Body of pancreas (tissue), 4 donors: ENCODE measurements at regions not wholly inside any gene's neighbourhood (a gene's known extent, or its start where the extent isn't known, plus 50 kb on each side); places are given as distances from the start of the nearest gene placed in this dataset.
"Not testable (repeated sequence)": the region's sequence is repeated elsewhere in the genome, so short reads cannot be mapped to it uniquely, and the experiment has no call there.

Source experiments
- ATAC-seq: fragments of 150-250 bp; one replicate; pipeline ENCODE4 v1.9.1; 2016
- DNase-seq, 4 donors: peaks; one replicate each; pipeline ENCODE4 v3.0.0-alpha.2; 2019
- H3K27ac ChIP-seq, 4 donors: fragments of 200-600 bp; sonication (generic); 1 replicate in 3 of 4; 2 replicates in 1 of 4; pipeline versions ENCODE4 v1.5.1 to v1.6.1; 2016 to 2019; ENCODE audit warnings: mild to moderate bottlenecking in 1 of 4, mixed read lengths in 1 of 4, moderate library complexity in 1 of 4
- H3K27me3 ChIP-seq, 2 donors: fragments of 200-600 bp; sonication (generic); one replicate each; pipeline ENCODE4 v1.6.0; 2016; ENCODE audit warnings: mild to moderate bottlenecking in 1 of 2
- H3K36me3 ChIP-seq, 2 donors: fragments of 200-600 bp; sonication (generic); replicated peaks in 1 of 2; 2 replicates each; pipeline ENCODE4 v1.5.1; 2016; ENCODE audit warnings: low read depth in 2 of 2; ENCODE audit not compliant: insufficient read depth in 1 of 2
- H3K4me1 ChIP-seq: fragments of 200-600 bp; sonication (generic); one replicate; pipeline ENCODE4 v1.6.0; 2016
- H3K4me3 ChIP-seq, 2 donors: fragments of 200-600 bp; sonication (generic); 1 replicate in 1 of 2; 2 replicates in 1 of 2; pipeline ENCODE4 v1.5.1; 2016 to 2019
- H3K9me3 ChIP-seq, 3 donors: fragments of 200-600 bp; sonication (generic); 1 replicate in 2 of 3; 2 replicates in 1 of 3; pipeline ENCODE4 v1.5.1; 2016
- CTCF ChIP-seq, 7 experiments: fragments of 450-650 bp in 4 of 7; fragments of 200-600 bp in 3 of 7; sonication (generic) in 3 of 7; IDR thresholded peaks; one replicate each; pipeline ENCODE4 v1.5.1; 2016 to 2019; ENCODE audit warnings: antibody characterized with exemption in 7 of 7
- POLR2A ChIP-seq, 3 donors: fragments of 450-650 bp; IDR thresholded peaks; one replicate each; pipeline ENCODE4 v1.6.1; 2016; ENCODE audit warnings: antibody characterized with exemption in 3 of 3, mild to moderate bottlenecking in 2 of 3
- WGBS, 2 donors: methylation state at CpG; one replicate each; pipeline ENCODE4 v1.1.5; 2017; 5-methylcytosine and 5-hydroxymethylcytosine counted together
- intact Hi-C: fragments of 100-400 bp; cut with DNase I; formaldehyde crosslinking; loops from one replicate; pipeline ENCODE4 v1.15.1; 2023

GRCh38 chrX:65883556-65883955 lies 156.3 kb downstream of the VSIG4 start:
- DNase-seq (no peak), ATAC-seq (no peak)
- intact Hi-C loops: no loop called here
- no peaks in the 10 kb centered on the region for H3K4me1 ChIP-seq
- no peaks in the 10 kb centered on the region for H3K9me3 ChIP-seq
- no peak overlapping the region for H3K4me3 ChIP-seq
- H3K27ac ChIP-seq: no peak overlapping the region
- TF ChIP-seq POLR2A (IDR thresholded peaks at IDR 0.05): no peak
- TF ChIP-seq CTCF (IDR thresholded peaks at IDR 0.05): no peak
- H3K27me3 ChIP-seq: no peaks in the 10 kb centered on the region
- WGBS, 2 donors: 46 to 76% methylated on average over 2 of the region's 2 CpGs
- no peaks in the 10 kb centered on the region for H3K36me3 ChIP-seq

GRCh38 chrX:65879977-65880799 lies 159.7 kb downstream of the VSIG4 start:
- 29 to 38% methylated on average over 1 of the region's 1 CpG for WGBS, 2 donors
- ATAC-seq (no peak), DNase-seq (no peak)
- H3K36me3 ChIP-seq: no peaks in the 10 kb centered on the region
- no peaks in the 10 kb centered on the region for H3K27me3 ChIP-seq
- no peak overlapping the region for H3K4me3 ChIP-seq
- H3K27ac ChIP-seq: no peak overlapping the region
- H3K4me1 ChIP-seq: no peaks in the 10 kb centered on the region
- intact Hi-C loops: no loop called here
- no peaks in the 10 kb centered on the region for H3K9me3 ChIP-seq
- TF ChIP-seq POLR2A (IDR thresholded peaks at IDR 0.05) (no peak), CTCF (IDR thresholded peaks at IDR 0.05) (no peak)

- ATAC-seq: no peak
Measured at GRCh38 chrX:65878456-65878855, 161.4 kb downstream of the VSIG4 start.

GRCh38 chrX:65877953-65878352 lies 161.9 kb downstream of the VSIG4 start:
- Histone ChIP-seq H3K36me3 (no peaks in the 10 kb centered on the region), H3K9me3 (no peaks in the 10 kb centered on the region), H3K27ac (no peak overlapping the region), H3K4me1 (no peaks in the 10 kb centered on the region), H3K27me3 (no peaks in the 10 kb centered on the region), H3K4me3 (no peak overlapping the region)
- intact Hi-C loops: no loop called here
- TF ChIP-seq CTCF (IDR thresholded peaks at IDR 0.05): no peak
- no peak for TF ChIP-seq POLR2A (IDR thresholded peaks at IDR 0.05)
- 51 to 59% methylated on average over 3 of the region's 3 CpGs for WGBS, 2 donors
- DNase-seq: no peak
- no peak for ATAC-seq

More at GRCh38 chrX:65878456-65878855, 161.4 kb downstream of the VSIG4 start:
- 56 to 71% methylated on average over 1 of the region's 1 CpG for WGBS, 2 donors
- H3K27ac ChIP-seq: no peak overlapping the region
- H3K9me3 ChIP-seq: no peaks in the 10 kb centered on the region
- no peak for TF ChIP-seq POLR2A (IDR thresholded peaks at IDR 0.05)
- no peak for TF ChIP-seq CTCF (IDR thresholded peaks at IDR 0.05)
- no peak for DNase-seq
- intact Hi-C loops: no loop called here
- no peaks in the 10 kb centered on the region for H3K4me1 ChIP-seq
- H3K4me3 ChIP-seq: no peak overlapping the region
- no peaks in the 10 kb centered on the region for H3K27me3 ChIP-seq
- H3K36me3 ChIP-seq: no peaks in the 10 kb centered on the region

- H3K36me3 ChIP-seq, H3K4me3 ChIP-seq, H3K9me3 ChIP-seq, H3K27me3 ChIP-seq, H3K4me1 ChIP-seq, H3K27ac ChIP-seq, ATAC-seq, DNase-seq, intact Hi-C loops: not testable (repeated sequence)
- 57 to 58% methylated on average over 4 of the region's 4 CpGs for WGBS, 2 donors
Measured at GRCh38 chrX:65875614-65876013, 164.3 kb downstream of the VSIG4 start.
